ENCODE measurements at regions not wholly inside any gene's neighbourhood (a gene's known extent, or its start where the extent isn't known, plus 50 kb on each side); places are given as distances from the start of the nearest gene placed in this dataset.

DNA sequence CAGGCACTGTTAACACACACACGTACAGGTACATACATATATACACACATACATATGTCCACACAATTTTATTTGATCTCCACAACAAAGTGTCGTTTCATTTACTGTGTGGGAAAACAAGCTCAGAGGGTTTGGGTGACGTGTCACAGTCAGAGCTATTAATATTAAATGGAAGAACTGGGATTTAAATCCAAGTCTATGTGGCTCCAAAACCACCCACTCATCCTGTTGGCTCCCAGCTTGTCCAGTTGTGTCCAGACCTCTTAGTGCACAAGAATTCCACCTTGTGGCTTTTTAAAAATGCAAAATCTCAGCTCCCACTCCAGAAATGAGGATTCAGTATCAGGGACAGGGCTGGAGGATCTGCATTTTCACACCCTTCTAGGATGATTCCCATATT, 52.3 kb upstream of the PTPDC1 start:
- TF ChIP-seq, protein P1, sequence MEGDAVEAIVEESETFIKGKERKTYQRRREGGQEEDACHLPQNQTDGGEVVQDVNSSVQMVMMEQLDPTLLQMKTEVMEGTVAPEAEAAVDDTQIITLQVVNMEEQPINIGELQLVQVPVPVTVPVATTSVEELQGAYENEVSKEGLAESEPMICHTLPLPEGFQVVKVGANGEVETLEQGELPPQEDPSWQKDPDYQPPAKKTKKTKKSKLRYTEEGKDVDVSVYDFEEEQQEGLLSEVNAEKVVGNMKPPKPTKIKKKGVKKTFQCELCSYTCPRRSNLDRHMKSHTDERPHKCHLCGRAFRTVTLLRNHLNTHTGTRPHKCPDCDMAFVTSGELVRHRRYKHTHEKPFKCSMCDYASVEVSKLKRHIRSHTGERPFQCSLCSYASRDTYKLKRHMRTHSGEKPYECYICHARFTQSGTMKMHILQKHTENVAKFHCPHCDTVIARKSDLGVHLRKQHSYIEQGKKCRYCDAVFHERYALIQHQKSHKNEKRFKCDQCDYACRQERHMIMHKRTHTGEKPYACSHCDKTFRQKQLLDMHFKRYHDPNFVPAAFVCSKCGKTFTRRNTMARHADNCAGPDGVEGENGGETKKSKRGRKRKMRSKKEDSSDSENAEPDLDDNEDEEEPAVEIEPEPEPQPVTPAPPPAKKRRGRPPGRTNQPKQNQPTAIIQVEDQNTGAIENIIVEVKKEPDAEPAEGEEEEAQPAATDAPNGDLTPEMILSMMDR (optimal IDR thresholded peaks at IDR 0.05 in 1 of 3, IDR thresholded peaks at IDR 0.05 in 1 of 3, conservative IDR thresholded peaks at IDR 0.05 in 1 of 3; ENCODE audit: extremely low read depth in 1 of 3, insufficient read depth in 2 of 3, low read length in 3 of 3), result no peak
- TF ChIP-seq EZH2 (IDR thresholded peaks at IDR 0.05; ENCODE audit: low read length), result no peak
